Uterus (tissue), 3 donors: ENCODE measurements at regions not wholly inside any gene's neighbourhood (a gene's known extent, or its start where the extent isn't known, plus 50 kb on each side); places are given as distances from the start of the nearest gene placed in this dataset.

Experiments
- DNase-seq, 2 donors: peaks; one replicate each; pipeline ENCODE4 v3.0.0-alpha.2; 2019 to 2020
- H3K27ac ChIP-seq, 2 donors: fragments of 200-600 bp; sonication (generic); 1 replicate in 1 of 2; 2 replicates in 1 of 2; pipeline ENCODE4 v1.5.1; 2016 to 2018
- H3K27me3 ChIP-seq, 2 donors: fragments of 200-600 bp; sonication (generic); one replicate each; pipeline ENCODE4 v1.5.1; 2018 to 2019; ENCODE audit warnings: control low read depth in 1 of 2
- H3K36me3 ChIP-seq, 2 donors: fragments of 200-600 bp; sonication (generic); one replicate each; pipeline ENCODE4 v1.5.1; 2019; ENCODE audit warnings: control low read depth in 1 of 2
- H3K4me1 ChIP-seq, 2 donors: fragments of 200-600 bp; sonication (generic); one replicate each; pipeline ENCODE4 v1.5.1; 2018 to 2019; ENCODE audit warnings: control low read depth in 1 of 2
- H3K4me3 ChIP-seq, 2 donors: fragments of 200-600 bp; sonication (generic); 1 replicate in 1 of 2; 2 replicates in 1 of 2; pipeline ENCODE4 v1.5.1; 2018 to 2019; ENCODE audit warnings: mild to moderate bottlenecking in 1 of 2
- H3K9me3 ChIP-seq, 2 donors: fragments of 200-600 bp; sonication (generic); one replicate each; pipeline ENCODE4 v1.5.1; 2019; ENCODE audit warnings: control low read depth in 1 of 2
- CTCF ChIP-seq, 4 experiments: fragments of 200-600 bp in 2 of 4; fragments of 450-650 bp in 2 of 4; sonication (generic) in 2 of 4; IDR thresholded peaks; one replicate each; pipeline ENCODE4 v1.5.1; 2016 to 2019; ENCODE audit warnings: antibody characterized with exemption in 4 of 4, mild to moderate bottlenecking in 2 of 4, moderate library complexity in 1 of 4
- POLR2A ChIP-seq, 2 donors: fragments of 450-650 bp; IDR thresholded peaks; one replicate each; pipeline ENCODE4 v1.6.1; 2016; ENCODE audit warnings: antibody characterized with exemption in 2 of 2, mild to moderate bottlenecking in 1 of 2, moderate library complexity in 1 of 2
- intact Hi-C: fragments of 100-400 bp; cut with DNase I; formaldehyde crosslinking; loops from one replicate; pipeline ENCODE4 v1.15.1; 2023; ENCODE audit warnings: low total_unique reads
- donor health status: DM: yes; HTN: yes; CAD: no.

DNA sequence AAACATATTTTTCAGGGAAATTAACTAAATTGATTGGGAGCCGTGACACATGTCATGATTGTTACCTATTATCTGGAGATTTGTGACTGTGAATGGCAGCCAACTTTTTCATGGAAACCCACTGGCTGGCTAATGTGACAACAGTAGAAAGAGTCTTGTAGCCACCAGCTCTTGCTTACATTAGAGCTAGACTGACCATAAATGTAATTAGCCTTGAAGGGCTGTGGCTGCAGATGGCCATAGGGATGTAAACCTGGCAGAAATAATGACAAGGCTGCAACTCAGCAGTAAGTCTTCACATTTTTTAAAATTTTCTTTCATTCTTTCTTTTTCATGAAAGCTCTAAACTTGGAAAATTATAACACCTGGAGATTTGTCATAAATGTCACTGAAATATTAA, 168.2 kb upstream of the ROBO2 start:
- Histone ChIP-seq H3K27me3 (no peaks in the 10 kb centered on the region), H3K4me1 (no peaks in the 10 kb centered on the region), H3K4me3 (no peak overlapping the region), H3K27ac (no peak overlapping the region), H3K36me3 (no peaks in the 10 kb centered on the region), H3K9me3 (no peaks in the 10 kb centered on the region)
- intact Hi-C loops = no loop called here
- no peak for DNase-seq
- no peak for TF ChIP-seq POLR2A (IDR thresholded peaks at IDR 0.05)
- no peak for TF ChIP-seq CTCF (IDR thresholded peaks at IDR 0.05)

GRCh38 chr3:76872999-76873398, 166.9 kb upstream of the ROBO2 start:
- H3K27me3 ChIP-seq = no peaks in the 10 kb centered on the region
- DNase-seq = no peak
- H3K9me3 ChIP-seq = no peaks in the 10 kb centered on the region
- no peak for TF ChIP-seq CTCF (IDR thresholded peaks at IDR 0.05)
- no peak for TF ChIP-seq POLR2A (IDR thresholded peaks at IDR 0.05)
- no peaks in the 10 kb centered on the region for H3K4me1 ChIP-seq
- no peak overlapping the region for H3K27ac ChIP-seq
- H3K36me3 ChIP-seq = no peaks in the 10 kb centered on the region
- no peak overlapping the region for H3K4me3 ChIP-seq
- intact Hi-C loops = no loop called here

DNA sequence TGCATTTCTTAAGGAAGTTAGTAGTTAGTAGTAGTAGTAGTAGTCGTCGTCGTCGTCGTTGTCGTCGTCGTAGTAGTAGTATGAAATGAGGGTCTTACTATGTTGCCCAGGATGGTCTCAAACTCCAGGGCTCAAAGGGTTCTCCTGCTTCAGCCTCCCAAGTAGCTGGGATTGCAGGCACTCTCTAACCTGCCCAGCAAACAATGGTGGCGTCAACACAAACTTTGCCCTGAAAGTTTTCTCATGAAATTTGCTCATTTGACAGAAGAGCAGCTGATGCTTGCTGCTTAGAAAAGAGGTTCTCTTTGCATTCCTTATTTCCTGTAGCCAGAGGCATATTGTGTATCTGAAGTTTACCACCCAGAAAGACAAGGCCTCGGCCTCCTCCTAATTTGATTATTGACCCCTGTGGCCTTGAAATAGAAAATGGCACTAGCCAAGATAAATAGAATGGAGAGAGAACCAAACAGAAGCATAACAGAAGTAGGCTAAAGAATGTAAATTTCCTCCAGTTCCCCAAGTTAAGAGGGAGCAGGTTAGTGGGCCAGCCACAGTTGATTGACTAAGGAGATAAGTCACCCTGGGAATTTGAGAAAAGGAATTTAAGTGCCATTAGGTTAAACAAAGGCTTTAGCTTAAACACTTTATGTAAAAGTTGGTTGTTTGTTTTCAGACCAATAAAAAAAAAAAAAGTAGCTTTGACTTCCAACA, 166.2 kb upstream of the ROBO2 start:
- Histone ChIP-seq H3K4me1 (no peaks in the 10 kb centered on the region), H3K27ac (no peak overlapping the region), H3K4me3 (no peak overlapping the region), H3K27me3 (no peaks in the 10 kb centered on the region), H3K9me3 (no peaks in the 10 kb centered on the region), H3K36me3 (no peaks in the 10 kb centered on the region)
- TF ChIP-seq CTCF (IDR thresholded peaks at IDR 0.05) (no peak), POLR2A (IDR thresholded peaks at IDR 0.05) (no peak)
- intact Hi-C loops = no loop called here
- no peak for DNase-seq

GRCh38 chr3:76879959-76880358, 159.9 kb upstream of the ROBO2 start:
- H3K4me1 ChIP-seq = no peaks in the 10 kb centered on the region
- no peaks in the 10 kb centered on the region for H3K9me3 ChIP-seq
- TF ChIP-seq CTCF (IDR thresholded peaks at IDR 0.05) = no peak
- TF ChIP-seq POLR2A (IDR thresholded peaks at IDR 0.05) = no peak
- intact Hi-C loops = no loop called here
- no peaks in the 10 kb centered on the region for H3K36me3 ChIP-seq
- no peak for DNase-seq
- no peak overlapping the region for H3K27ac ChIP-seq
- no peak overlapping the region for H3K4me3 ChIP-seq
- no peaks in the 10 kb centered on the region for H3K27me3 ChIP-seq

GRCh38 chr3:76886761-76887500, 153.0 kb upstream of the ROBO2 start:
- H3K27me3 ChIP-seq = no peaks in the 10 kb centered on the region
- no peaks in the 10 kb centered on the region for H3K4me1 ChIP-seq
- DNase-seq = no peak
- intact Hi-C loops = no loop called here
- TF ChIP-seq CTCF (IDR thresholded peaks at IDR 0.05) = no peak
- TF ChIP-seq POLR2A (IDR thresholded peaks at IDR 0.05) = no peak
- H3K4me3 ChIP-seq = no peak overlapping the region
- no peaks in the 10 kb centered on the region for H3K9me3 ChIP-seq
- H3K27ac ChIP-seq = no peak overlapping the region
- no peaks in the 10 kb centered on the region for H3K36me3 ChIP-seq
